ENCODE measurements at regions not wholly inside any gene's neighbourhood (a gene's known extent, or its start where the extent isn't known, plus 50 kb on each side); places are given as distances from the start of the nearest gene placed in this dataset.

GRCh38 chr13:107834717-107835116, 380.6 kb downstream of the LIG4 start:
- no peak for DNase-seq (ENCODE audit: low read depth, low spot score)
- no peak for TF ChIP-seq FOXP2 (optimal IDR thresholded peaks at IDR 0.05; ENCODE audit: control extremely low read depth, extremely low read length, insufficient read depth)
- TF ChIP-seq EZH2 (IDR thresholded peaks at IDR 0.05): no peak
- no peak for TF ChIP-seq POLR2AphosphoS5 (IDR thresholded peaks at IDR 0.05; ENCODE audit: borderline replicate concordance, low read depth, low read length)
- Histone ChIP-seq H3K36me3 (ENCODE audit: insufficient read depth, low read length) (no peaks in the 10 kb centered on the region), H3K9me3 (ENCODE audit: low read depth, low read length) (no peaks in the 10 kb centered on the region), H3K4me3 (no peak overlapping the region), H3K27ac (no peak overlapping the region), H3K9ac (ENCODE audit: insufficient read length) (no peak overlapping the region)

GRCh38 chr13:107834281-107834680, 381.1 kb downstream of the LIG4 start:
- H3K9me3 ChIP-seq (ENCODE audit: low read depth, low read length): no peaks in the 10 kb centered on the region
- no peak for DNase-seq (ENCODE audit: low read depth, low spot score)
- no peak overlapping the region for H3K4me3 ChIP-seq
- no peak overlapping the region for H3K9ac ChIP-seq (ENCODE audit: insufficient read length)
- no peaks in the 10 kb centered on the region for H3K36me3 ChIP-seq (ENCODE audit: insufficient read depth, low read length)
- TF ChIP-seq FOXP2 (optimal IDR thresholded peaks at IDR 0.05; ENCODE audit: control extremely low read depth, extremely low read length, insufficient read depth): no peak
- no peak for TF ChIP-seq POLR2AphosphoS5 (IDR thresholded peaks at IDR 0.05; ENCODE audit: borderline replicate concordance, low read depth, low read length)
- no peak for TF ChIP-seq EZH2 (IDR thresholded peaks at IDR 0.05)
- H3K27ac ChIP-seq: no peak overlapping the region

- H3K9me3 ChIP-seq (ENCODE audit: low read depth, low read length): no peaks in the 10 kb centered on the region
- no peak overlapping the region for H3K9ac ChIP-seq (ENCODE audit: insufficient read length)
- no peak overlapping the region for H3K27ac ChIP-seq
- no peak overlapping the region for H3K4me3 ChIP-seq
- TF ChIP-seq EZH2 (IDR thresholded peaks at IDR 0.05): no peak
- TF ChIP-seq FOXP2 (optimal IDR thresholded peaks at IDR 0.05; ENCODE audit: control extremely low read depth, extremely low read length, insufficient read depth): no peak
- TF ChIP-seq POLR2AphosphoS5 (IDR thresholded peaks at IDR 0.05; ENCODE audit: borderline replicate concordance, low read depth, low read length): no peak
- DNase-seq (ENCODE audit: low read depth, low spot score): no peak
- H3K36me3 ChIP-seq (ENCODE audit: insufficient read depth, low read length): no peaks in the 10 kb centered on the region
These were observed 382.7 kb downstream of the LIG4 start for GRCh38 chr13:107832500-107833100.

GRCh38 chr13:107830804-107831203, 384.5 kb downstream of the LIG4 start:
- DNase-seq (ENCODE audit: low read depth, low spot score): no peak
- Histone ChIP-seq H3K27ac (no peak overlapping the region), H3K9me3 (ENCODE audit: low read depth, low read length) (no peaks in the 10 kb centered on the region), H3K9ac (ENCODE audit: insufficient read length) (no peak overlapping the region), H3K4me3 (no peak overlapping the region), H3K36me3 (ENCODE audit: insufficient read depth, low read length) (no peaks in the 10 kb centered on the region)
- no peak for TF ChIP-seq FOXP2 (optimal IDR thresholded peaks at IDR 0.05; ENCODE audit: control extremely low read depth, extremely low read length, insufficient read depth)
- no peak for TF ChIP-seq EZH2 (IDR thresholded peaks at IDR 0.05)
- no peak for TF ChIP-seq POLR2AphosphoS5 (IDR thresholded peaks at IDR 0.05; ENCODE audit: borderline replicate concordance, low read depth, low read length)

GRCh38 chr13:107827840-107828549, 387.3 kb downstream of the LIG4 start:
- Histone ChIP-seq H3K27ac (no peak overlapping the region), H3K9me3 (ENCODE audit: low read depth, low read length) (no peaks in the 10 kb centered on the region), H3K4me3 (no peak overlapping the region), H3K9ac (ENCODE audit: insufficient read length) (no peak overlapping the region), H3K36me3 (ENCODE audit: insufficient read depth, low read length) (no peaks in the 10 kb centered on the region)
- TF ChIP-seq EZH2 (IDR thresholded peaks at IDR 0.05): no peak
- TF ChIP-seq FOXP2 (optimal IDR thresholded peaks at IDR 0.05; ENCODE audit: control extremely low read depth, extremely low read length, insufficient read depth): no peak
- no peak for TF ChIP-seq POLR2AphosphoS5 (IDR thresholded peaks at IDR 0.05; ENCODE audit: borderline replicate concordance, low read depth, low read length)
- DNase-seq (ENCODE audit: low read depth, low spot score): no peak

- H3K36me3 ChIP-seq (ENCODE audit: insufficient read depth, low read length): no peaks in the 10 kb centered on the region
- no peak overlapping the region for H3K4me3 ChIP-seq
- H3K9me3 ChIP-seq (ENCODE audit: low read depth, low read length): no peaks in the 10 kb centered on the region
- TF ChIP-seq EZH2 (IDR thresholded peaks at IDR 0.05): no peak
- no peak for TF ChIP-seq FOXP2 (optimal IDR thresholded peaks at IDR 0.05; ENCODE audit: control extremely low read depth, extremely low read length, insufficient read depth)
- TF ChIP-seq POLR2AphosphoS5 (IDR thresholded peaks at IDR 0.05; ENCODE audit: borderline replicate concordance, low read depth, low read length): no peak
- no peak overlapping the region for H3K9ac ChIP-seq (ENCODE audit: insufficient read length)
- H3K27ac ChIP-seq: no peak overlapping the region
- no peak for DNase-seq (ENCODE audit: low read depth, low spot score)
These were observed 390.7 kb downstream of the LIG4 start for GRCh38 chr13:107824635-107825034.

- no peak for DNase-seq (ENCODE audit: low read depth, low spot score)
- no peak overlapping the region for H3K27ac ChIP-seq
- H3K4me3 ChIP-seq: no peak overlapping the region
- no peak for TF ChIP-seq EZH2 (IDR thresholded peaks at IDR 0.05)
- TF ChIP-seq POLR2AphosphoS5 (IDR thresholded peaks at IDR 0.05; ENCODE audit: borderline replicate concordance, low read depth, low read length): no peak
- TF ChIP-seq FOXP2 (optimal IDR thresholded peaks at IDR 0.05; ENCODE audit: control extremely low read depth, extremely low read length, insufficient read depth): no peak
- H3K9ac ChIP-seq (ENCODE audit: insufficient read length): no peak overlapping the region
- H3K9me3 ChIP-seq (ENCODE audit: low read depth, low read length): no peaks in the 10 kb centered on the region
- no peaks in the 10 kb centered on the region for H3K36me3 ChIP-seq (ENCODE audit: insufficient read depth, low read length)
These were observed 393.3 kb downstream of the LIG4 start for GRCh38 chr13:107822006-107822405.

GRCh38 chr13:107821492-107821891, 393.8 kb downstream of the LIG4 start:
- Histone ChIP-seq H3K36me3 (ENCODE audit: insufficient read depth, low read length) (no peaks in the 10 kb centered on the region), H3K4me3 (no peak overlapping the region), H3K9me3 (ENCODE audit: low read depth, low read length) (no peaks in the 10 kb centered on the region), H3K9ac (ENCODE audit: insufficient read length) (no peak overlapping the region), H3K27ac (no peak overlapping the region)
- no peak for DNase-seq (ENCODE audit: low read depth, low spot score)
- TF ChIP-seq EZH2 (IDR thresholded peaks at IDR 0.05): no peak
- TF ChIP-seq FOXP2 (optimal IDR thresholded peaks at IDR 0.05; ENCODE audit: control extremely low read depth, extremely low read length, insufficient read depth): no peak
- no peak for TF ChIP-seq POLR2AphosphoS5 (IDR thresholded peaks at IDR 0.05; ENCODE audit: borderline replicate concordance, low read depth, low read length)

Data from SK-N-MC (cell line).